ENCODE measurements at regions not wholly inside any gene's neighbourhood (a gene's known extent, or its start where the extent isn't known, plus 50 kb on each side); places are given as distances from the start of the nearest gene placed in this dataset.

DNA sequence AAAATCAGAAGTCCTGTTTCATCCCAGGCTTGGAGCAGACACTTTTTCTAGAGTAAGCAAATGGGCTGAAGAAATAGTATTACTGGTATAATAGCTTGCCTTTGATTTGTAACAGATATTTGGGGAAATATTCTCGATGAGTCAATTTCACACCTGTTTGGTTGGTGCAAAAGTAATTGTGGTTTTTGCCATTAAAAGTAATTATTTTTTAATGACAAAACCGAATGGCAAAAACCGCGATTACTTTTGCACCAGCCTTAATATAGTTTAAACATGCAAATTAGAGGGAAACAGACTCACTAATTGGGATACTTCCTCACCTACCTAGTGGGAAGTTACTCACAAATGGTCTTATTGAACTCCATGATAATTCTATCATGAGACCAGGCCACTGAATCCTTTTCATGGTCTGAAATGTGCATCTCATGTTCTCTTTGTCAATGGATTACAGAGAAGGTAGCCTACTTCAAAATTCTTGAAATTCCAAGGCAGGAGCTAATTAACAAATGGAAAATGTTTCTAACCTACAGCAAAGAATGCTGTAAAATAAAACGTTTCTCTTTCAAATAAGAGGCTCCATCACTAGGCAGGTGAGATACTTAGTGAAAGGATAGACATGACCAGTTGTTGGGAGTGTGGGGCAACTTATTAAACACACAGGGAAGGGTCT is 391.3 kb downstream of the EMP1 start:
- Histone ChIP-seq H3K36me3 (ENCODE audit: control insufficient read depth, insufficient read depth, low read length) (no peaks in the 10 kb centered on the region), H3K4me3 (ENCODE audit: low read length) (no peak overlapping the region), H3K27me3 (ENCODE audit: control insufficient read depth, insufficient read depth, low read length) (no peaks in the 10 kb centered on the region), H3K27ac (ENCODE audit: low read length) (no peak overlapping the region), H3K4me1 (ENCODE audit: control insufficient read depth, insufficient read depth, low read length) (peaks cover 5% of the 10 kb centered on the region; the same call in 1 of the 2 replicates), H3K9me3 (ENCODE audit: control insufficient read depth, insufficient read depth, low read length) (no peaks in the 10 kb centered on the region)
- no peak for DNase-seq (ENCODE audit: low read depth, low spot score)
- no CpG with 5 or more reads among the region's 5 CpGs for WGBS (ENCODE audit: insufficient coverage, insufficient read length)

DNA sequence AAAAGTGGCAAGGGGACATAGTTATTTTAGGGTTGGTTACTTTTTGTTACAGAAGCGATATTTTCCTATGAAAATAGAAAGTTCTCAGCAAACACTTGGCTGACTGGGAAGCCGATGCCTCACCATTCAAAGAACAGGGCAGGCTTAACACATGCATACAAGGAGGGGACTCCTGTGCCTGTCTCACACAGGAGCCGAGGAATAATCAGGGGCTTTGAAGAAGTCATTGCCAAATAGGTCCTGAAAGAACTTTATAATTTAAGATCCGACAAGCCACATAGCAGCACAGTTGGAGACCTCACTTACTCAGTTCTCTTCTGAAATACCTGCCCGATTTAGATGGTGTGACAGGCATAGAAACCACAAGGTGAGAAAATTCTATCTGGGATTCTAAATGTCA is 389.8 kb downstream of the EMP1 start:
- no peaks in the 10 kb centered on the region for H3K9me3 ChIP-seq (ENCODE audit: control insufficient read depth, insufficient read depth, low read length)
- H3K4me1 ChIP-seq (ENCODE audit: control insufficient read depth, insufficient read depth, low read length), result peaks cover 5% of the 10 kb centered on the region; the same call in 1 of the 2 replicates
- H3K27ac ChIP-seq (ENCODE audit: low read length), result no peak overlapping the region
- no peaks in the 10 kb centered on the region for H3K27me3 ChIP-seq (ENCODE audit: control insufficient read depth, insufficient read depth, low read length)
- DNase-seq (ENCODE audit: low read depth, low spot score), result no peak
- WGBS (ENCODE audit: insufficient coverage, insufficient read length), result no CpG with 5 or more reads among the region's 5 CpGs
- H3K4me3 ChIP-seq (ENCODE audit: low read length), result no peak overlapping the region
- H3K36me3 ChIP-seq (ENCODE audit: control insufficient read depth, insufficient read depth, low read length), result no peaks in the 10 kb centered on the region

DNA sequence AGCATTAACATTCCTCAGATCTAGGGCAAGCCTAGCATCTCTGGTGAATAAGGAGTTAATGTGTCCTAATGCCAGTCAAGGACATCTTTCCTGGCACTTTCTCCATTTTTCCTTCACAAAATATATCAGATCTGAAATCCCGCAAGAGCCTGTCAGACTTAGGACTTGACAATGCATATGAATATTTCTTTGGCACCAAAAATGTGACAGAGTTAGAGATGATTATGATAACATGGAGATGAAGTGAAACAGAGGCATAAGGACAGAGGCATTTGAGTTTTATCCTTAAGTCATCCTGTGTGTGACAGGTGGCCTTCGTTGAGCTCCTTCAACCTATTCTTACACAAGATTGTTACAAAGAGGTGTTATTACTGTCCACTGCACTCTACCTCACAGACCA is 388.0 kb downstream of the EMP1 start:
- Histone ChIP-seq H3K27ac (ENCODE audit: low read length) (no peak overlapping the region), H3K4me3 (ENCODE audit: low read length) (no peak overlapping the region), H3K9me3 (ENCODE audit: control insufficient read depth, insufficient read depth, low read length) (no peaks in the 10 kb centered on the region), H3K27me3 (ENCODE audit: control insufficient read depth, insufficient read depth, low read length) (no peaks in the 10 kb centered on the region), H3K36me3 (ENCODE audit: control insufficient read depth, insufficient read depth, low read length) (no peaks in the 10 kb centered on the region), H3K4me1 (ENCODE audit: control insufficient read depth, insufficient read depth, low read length) (peaks cover 5% of the 10 kb centered on the region; the same call in 1 of the 2 replicates)
- no peak for DNase-seq (ENCODE audit: low read depth, low spot score)
- no CpG with 5 or more reads among the region's 2 CpGs for WGBS (ENCODE audit: insufficient coverage, insufficient read length)

DNA sequence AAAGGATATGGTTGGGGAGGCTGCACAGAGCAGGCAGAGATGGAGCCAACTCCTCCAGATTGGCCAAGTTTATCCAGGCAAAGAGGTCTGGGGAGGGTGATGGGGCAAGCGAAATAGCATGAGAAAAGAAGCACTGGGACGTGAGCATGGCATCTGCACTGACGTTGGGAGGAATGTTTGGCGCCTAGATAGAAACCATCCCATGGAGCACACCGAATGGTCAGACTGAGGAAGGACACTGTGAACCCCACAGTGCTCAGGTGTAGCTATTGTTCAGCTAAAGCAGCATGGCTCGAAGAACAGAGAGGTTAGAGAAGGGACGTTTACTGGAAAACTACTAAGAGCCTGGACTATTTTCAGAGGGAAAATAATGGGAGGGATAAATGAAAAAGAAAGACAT is 387.1 kb downstream of the EMP1 start:
- H3K27ac ChIP-seq (ENCODE audit: low read length), result no peak overlapping the region
- no peak overlapping the region for H3K4me3 ChIP-seq (ENCODE audit: low read length)
- H3K4me1 ChIP-seq (ENCODE audit: control insufficient read depth, insufficient read depth, low read length), result peaks cover 5% of the 10 kb centered on the region; the same call in 1 of the 2 replicates
- DNase-seq (ENCODE audit: low read depth, low spot score), result no peak
- H3K27me3 ChIP-seq (ENCODE audit: control insufficient read depth, insufficient read depth, low read length), result no peaks in the 10 kb centered on the region
- H3K36me3 ChIP-seq (ENCODE audit: control insufficient read depth, insufficient read depth, low read length), result no peaks in the 10 kb centered on the region
- no peaks in the 10 kb centered on the region for H3K9me3 ChIP-seq (ENCODE audit: control insufficient read depth, insufficient read depth, low read length)
- no CpG with 5 or more reads among the region's 7 CpGs for WGBS (ENCODE audit: insufficient coverage, insufficient read length)

DNA sequence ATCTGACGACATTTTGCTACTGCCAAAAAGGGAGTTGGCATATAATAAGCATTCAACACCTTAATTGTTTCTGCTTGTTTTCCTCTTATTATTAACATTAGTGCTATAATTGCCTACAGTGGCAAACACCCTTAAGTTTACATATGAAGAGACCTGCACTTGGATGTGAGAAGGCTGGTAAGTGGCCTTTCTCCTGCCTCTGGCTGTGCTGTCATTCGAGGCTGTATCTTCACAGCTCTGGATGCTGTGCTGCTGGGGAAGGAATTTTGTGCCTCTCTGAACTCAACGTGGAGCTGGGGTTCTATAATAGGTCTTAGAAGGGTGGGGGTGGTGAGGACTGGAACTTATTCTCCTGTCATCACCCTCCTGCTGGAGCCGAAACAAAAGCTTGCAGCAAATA is 385.9 kb downstream of the EMP1 start:
- H3K4me1 ChIP-seq (ENCODE audit: control insufficient read depth, insufficient read depth, low read length), result peaks cover 2% of the 10 kb centered on the region; the same call in 1 of the 2 replicates
- H3K9me3 ChIP-seq (ENCODE audit: control insufficient read depth, insufficient read depth, low read length), result no peaks in the 10 kb centered on the region
- no CpG with 5 or more reads among the region's 4 CpGs for WGBS (ENCODE audit: insufficient coverage, insufficient read length)
- no peaks in the 10 kb centered on the region for H3K27me3 ChIP-seq (ENCODE audit: control insufficient read depth, insufficient read depth, low read length)
- H3K27ac ChIP-seq (ENCODE audit: low read length), result no peak overlapping the region
- H3K36me3 ChIP-seq (ENCODE audit: control insufficient read depth, insufficient read depth, low read length), result no peaks in the 10 kb centered on the region
- no peak for DNase-seq (ENCODE audit: low read depth, low spot score)
- H3K4me3 ChIP-seq (ENCODE audit: low read length), result no peak overlapping the region

DNA sequence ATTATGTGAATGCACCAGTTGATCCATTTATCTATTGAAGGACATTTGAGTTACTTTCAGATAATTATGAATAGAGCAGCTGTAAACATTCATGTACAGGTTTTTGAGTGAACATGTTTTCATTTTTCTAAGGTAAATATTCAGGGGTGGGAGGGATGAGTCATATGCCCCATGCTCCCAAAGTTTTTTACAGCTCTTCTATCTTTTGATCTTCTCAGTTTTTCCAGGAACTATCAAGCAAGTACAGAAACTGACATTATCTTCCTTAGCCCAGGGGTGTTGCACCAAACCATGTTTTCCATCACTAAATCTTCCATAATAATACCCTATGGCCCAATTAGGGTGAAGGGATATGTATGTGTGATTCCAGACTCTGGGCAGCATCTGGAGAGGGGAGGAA is 384.5 kb downstream of the EMP1 start:
- Histone ChIP-seq H3K36me3 (ENCODE audit: control insufficient read depth, insufficient read depth, low read length) (no peaks in the 10 kb centered on the region), H3K4me3 (ENCODE audit: low read length) (no peak overlapping the region), H3K9me3 (ENCODE audit: control insufficient read depth, insufficient read depth, low read length) (no peaks in the 10 kb centered on the region), H3K27me3 (ENCODE audit: control insufficient read depth, insufficient read depth, low read length) (no peaks in the 10 kb centered on the region), H3K4me1 (ENCODE audit: control insufficient read depth, insufficient read depth, low read length) (peaks cover 2% of the 10 kb centered on the region; the same call in 1 of the 2 replicates), H3K27ac (ENCODE audit: low read length) (no peak overlapping the region)
- no peak for DNase-seq (ENCODE audit: low read depth, low spot score)

DNA sequence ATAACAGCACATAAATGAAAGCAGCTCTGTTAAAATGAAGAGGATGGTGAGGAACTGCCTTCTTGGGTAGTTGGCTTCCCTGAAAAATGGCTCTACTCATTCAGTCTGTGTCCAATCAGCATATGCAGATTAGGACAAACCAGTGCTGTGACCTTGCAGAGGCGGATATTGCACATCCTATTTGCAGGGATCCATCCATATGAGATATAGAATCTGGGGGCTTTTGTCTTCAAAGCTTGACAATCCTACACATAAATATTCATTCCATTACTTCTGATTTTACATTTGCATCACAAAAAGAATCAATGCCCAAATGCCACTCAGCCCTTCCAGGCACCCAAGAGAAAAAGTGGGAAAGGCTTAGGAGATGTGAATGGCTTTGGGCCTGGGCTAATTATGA is 383.7 kb downstream of the EMP1 start:
- H3K4me1 ChIP-seq (ENCODE audit: control insufficient read depth, insufficient read depth, low read length), result peaks cover 2% of the 10 kb centered on the region; the same call in 1 of the 2 replicates
- DNase-seq (ENCODE audit: low read depth, low spot score), result no peak
- no CpG with 5 or more reads among the region's 1 CpG for WGBS (ENCODE audit: insufficient coverage, insufficient read length)
- H3K36me3 ChIP-seq (ENCODE audit: control insufficient read depth, insufficient read depth, low read length), result no peaks in the 10 kb centered on the region
- no peaks in the 10 kb centered on the region for H3K27me3 ChIP-seq (ENCODE audit: control insufficient read depth, insufficient read depth, low read length)
- no peak overlapping the region for H3K4me3 ChIP-seq (ENCODE audit: low read length)
- H3K9me3 ChIP-seq (ENCODE audit: control insufficient read depth, insufficient read depth, low read length), result no peaks in the 10 kb centered on the region
- no peak overlapping the region for H3K27ac ChIP-seq (ENCODE audit: low read length)

DNA sequence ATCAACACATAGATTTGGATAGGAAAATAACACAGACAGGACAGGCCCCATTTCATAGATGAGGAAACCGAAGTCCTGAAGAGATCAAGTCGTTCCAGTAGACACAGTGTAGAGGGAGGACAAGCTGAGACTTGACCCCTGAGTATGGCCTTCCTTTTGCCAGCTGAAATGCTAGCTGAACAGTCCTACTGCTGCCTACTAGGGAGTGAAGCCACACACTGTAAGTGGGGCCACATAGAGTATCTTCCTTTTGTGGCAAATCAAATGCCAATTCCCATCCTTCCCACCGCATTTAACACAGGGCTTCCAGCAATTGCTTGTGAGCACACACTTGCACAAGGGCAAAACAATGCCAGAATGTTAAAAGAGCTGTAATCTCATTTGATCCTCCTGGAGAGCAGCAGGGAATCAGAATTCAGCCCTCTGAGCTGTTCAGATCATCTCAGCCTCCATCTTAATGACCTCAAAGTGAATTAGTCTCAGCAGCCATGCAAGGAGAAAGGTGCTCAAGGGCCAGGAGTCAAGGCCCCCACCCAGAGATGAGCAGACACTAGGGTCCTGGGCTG is 380.5 kb downstream of the EMP1 start:
- Histone ChIP-seq H3K36me3 (ENCODE audit: control insufficient read depth, insufficient read depth, low read length) (no peaks in the 10 kb centered on the region), H3K27me3 (ENCODE audit: control insufficient read depth, insufficient read depth, low read length) (no peaks in the 10 kb centered on the region), H3K4me3 (ENCODE audit: low read length) (no peak overlapping the region), H3K9me3 (ENCODE audit: control insufficient read depth, insufficient read depth, low read length) (no peaks in the 10 kb centered on the region), H3K27ac (ENCODE audit: low read length) (no peak overlapping the region), H3K4me1 (ENCODE audit: control insufficient read depth, insufficient read depth, low read length) (no peaks in the 10 kb centered on the region)
- WGBS (ENCODE audit: insufficient coverage, insufficient read length), result no CpG with 5 or more reads among the region's 3 CpGs
- no peak for DNase-seq (ENCODE audit: low read depth, low spot score)

DNA sequence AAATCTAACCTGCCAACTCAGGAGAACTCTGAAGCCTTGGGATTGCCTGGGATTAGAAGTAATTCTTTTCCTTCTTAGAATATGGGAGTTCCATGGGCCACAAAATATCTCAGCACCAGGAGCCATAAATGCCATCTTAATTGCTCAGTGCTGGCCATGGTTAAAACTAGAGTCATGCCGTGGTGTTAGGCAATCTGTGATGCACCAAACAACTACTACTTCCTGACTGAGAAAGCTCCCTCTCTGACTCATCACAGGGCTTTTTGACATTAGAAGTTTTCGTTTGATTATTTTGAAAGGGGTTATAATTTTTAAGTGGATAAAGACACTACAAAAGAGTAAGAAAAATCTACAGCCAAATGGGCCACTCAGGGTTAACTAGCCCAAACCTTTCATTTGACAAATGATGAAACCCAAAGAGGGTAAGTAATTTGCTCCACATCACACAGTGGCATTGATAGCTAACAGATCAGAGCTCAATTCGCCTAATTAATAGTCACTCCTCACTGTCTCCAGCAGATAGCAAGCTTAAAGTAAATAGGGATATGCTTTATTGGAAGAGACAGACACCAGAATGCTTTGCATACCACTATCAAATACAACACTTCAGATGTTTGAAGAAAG is 377.3 kb downstream of the EMP1 start:
- Histone ChIP-seq H3K36me3 (ENCODE audit: control insufficient read depth, insufficient read depth, low read length) (no peaks in the 10 kb centered on the region), H3K4me1 (ENCODE audit: control insufficient read depth, insufficient read depth, low read length) (no peaks in the 10 kb centered on the region), H3K4me3 (ENCODE audit: low read length) (no peak overlapping the region), H3K27me3 (ENCODE audit: control insufficient read depth, insufficient read depth, low read length) (no peaks in the 10 kb centered on the region), H3K9me3 (ENCODE audit: control insufficient read depth, insufficient read depth, low read length) (no peaks in the 10 kb centered on the region), H3K27ac (ENCODE audit: low read length) (no peak overlapping the region)
- WGBS (ENCODE audit: insufficient coverage, insufficient read length), result 100% methylated on average over 1 of the region's 3 CpGs
- no peak for DNase-seq (ENCODE audit: low read depth, low spot score)

DNA sequence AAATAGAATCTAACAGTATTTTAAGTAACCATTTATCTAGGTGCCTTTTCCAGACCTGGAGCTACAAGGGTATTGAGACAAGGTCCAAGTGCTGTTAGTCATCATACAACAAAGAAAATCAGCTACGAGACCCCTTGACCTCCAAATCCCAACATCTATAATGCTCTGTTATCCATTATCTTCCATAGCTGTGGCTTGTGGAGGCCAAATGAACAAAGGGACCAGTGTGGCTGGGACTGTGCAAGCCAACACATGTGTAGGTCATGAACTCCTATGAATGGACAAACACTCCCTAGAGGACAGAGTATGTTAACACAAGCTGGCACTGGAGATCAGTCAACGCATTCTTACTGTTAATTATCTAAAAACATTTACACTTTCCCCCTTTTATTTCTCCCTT is 374.5 kb downstream of the EMP1 start:
- DNase-seq (ENCODE audit: low read depth, low spot score), result no peak
- Histone ChIP-seq H3K27ac (ENCODE audit: low read length) (no peak overlapping the region), H3K27me3 (ENCODE audit: control insufficient read depth, insufficient read depth, low read length) (no peaks in the 10 kb centered on the region), H3K4me3 (ENCODE audit: low read length) (no peak overlapping the region), H3K36me3 (ENCODE audit: control insufficient read depth, insufficient read depth, low read length) (no peaks in the 10 kb centered on the region), H3K4me1 (ENCODE audit: control insufficient read depth, insufficient read depth, low read length) (no peaks in the 10 kb centered on the region), H3K9me3 (ENCODE audit: control insufficient read depth, insufficient read depth, low read length) (no peaks in the 10 kb centered on the region)
- no CpG with 5 or more reads among the region's 2 CpGs for WGBS (ENCODE audit: insufficient coverage, insufficient read length)

Measured in iPS DF 6.9 (cell line).